Erythroblast (primary cell): ENCODE measurements at regions not wholly inside any gene's neighbourhood (a gene's known extent, or its start where the extent isn't known, plus 50 kb on each side); places are given as distances from the start of the nearest gene placed in this dataset.

Source experiments
- GATA1 ChIP-seq: IDR thresholded peaks from 2 replicates; pipeline ENCODE4 v1.6.1; 2011; ENCODE audit warnings: low read depth, mild to moderate bottlenecking, control low read depth, low read length, moderate library complexity
- POLR2A ChIP-seq: IDR thresholded peaks from 2 replicates; pipeline ENCODE4 v1.6.1; 2011; ENCODE audit warnings: mild to moderate bottlenecking, low read length

GRCh38 chr3:79954756-79955155, 187.0 kb upstream of the ROBO1 start:
- TF ChIP-seq POLR2A (no peak), GATA1 (no peak)
